Amniotic epithelial cell (primary cell): ENCODE measurements at regions not wholly inside any gene's neighbourhood (a gene's known extent, or its start where the extent isn't known, plus 50 kb on each side); places are given as distances from the start of the nearest gene placed in this dataset.

ENCODE experiments used
- DNase-seq: peaks from one replicate; pipeline ENCODE4 v3.0.0-alpha.2; 2010; ENCODE audit warnings: low read depth

GRCh38 chr16:50469121-50469743 lies 79.0 kb upstream of the NKD1 start:
- DNase-seq: no peak

GRCh38 chr16:50468749-50469078 lies 79.5 kb upstream of the NKD1 start:
- DNase-seq: no peak

GRCh38 chr16:50467943-50468748 lies 80.0 kb upstream of the NKD1 start:
- no peak for DNase-seq

GRCh38 chr16:50467559-50467942 lies 80.6 kb upstream of the NKD1 start:
- no peak for DNase-seq

GRCh38 chr16:50466170-50466569 lies 82.0 kb upstream of the NKD1 start:
- no peak for DNase-seq

GRCh38 chr16:50464325-50465290 lies 83.6 kb upstream of the NKD1 start:
- DNase-seq: no peak

- no peak for DNase-seq
Observed at GRCh38 chr16:50463581-50464324, 84.4 kb upstream of the NKD1 start.

GRCh38 chr16:50462793-50463507 lies 85.2 kb upstream of the NKD1 start:
- no peak for DNase-seq

- DNase-seq: no peak
Observed at GRCh38 chr16:50461400-50461760, 86.8 kb upstream of the NKD1 start.

GRCh38 chr16:50460538-50461399 lies 87.4 kb upstream of the NKD1 start:
- DNase-seq: no peak

- no peak for DNase-seq
Observed at GRCh38 chr16:50459496-50460080, 88.6 kb upstream of the NKD1 start.

GRCh38 chr16:50458667-50459495 lies 89.3 kb upstream of the NKD1 start:
- no peak for DNase-seq

- no peak for DNase-seq
Observed at GRCh38 chr16:50457979-50458491, 89.2 kb upstream of the BRD7 start.

GRCh38 chr16:50457423-50457822 lies 88.6 kb upstream of the BRD7 start:
- DNase-seq: no peak

- no peak for DNase-seq
Observed at GRCh38 chr16:50455288-50455845, 86.6 kb upstream of the BRD7 start.

- no peak for DNase-seq
Observed at GRCh38 chr16:50453446-50453845, 84.7 kb upstream of the BRD7 start.

- no peak for DNase-seq
Observed at GRCh38 chr16:50451951-50452508, 83.2 kb upstream of the BRD7 start.

- no peak for DNase-seq
Observed at GRCh38 chr16:50450957-50451356, 82.2 kb upstream of the BRD7 start.
